Liver (tissue), 8 donors: ENCODE measurements at regions not wholly inside any gene's neighbourhood (a gene's known extent, or its start where the extent isn't known, plus 50 kb on each side); places are given as distances from the start of the nearest gene placed in this dataset. TPM values are rescaled to one million over a fixed set of nuclear protein-coding genes. Genes with fewer than 3 reads are reported as not detected.

Experiments used
- DNase-seq: peaks from one replicate; pipeline ENCODE4 v3.0.0-alpha.2; 2017; ENCODE audit warnings: low spot score
- H3K27ac ChIP-seq, 2 donors: one replicate each; pipeline ENCODE4 v1.7.0; 2013; ENCODE audit warnings: inconsistent platforms in 2 of 2, low read length in 2 of 2, control low read depth in 1 of 2, low read depth in 1 of 2, mild to moderate bottlenecking in 1 of 2
- H3K27me3 ChIP-seq, 4 donors: one replicate each; pipeline versions ENCODE4 v1.6.1 to v1.7.0; 2013; ENCODE audit warnings: low read length in 3 of 4, inconsistent platforms in 1 of 4, mild to moderate bottlenecking in 1 of 4, moderate library complexity in 1 of 4; ENCODE audit not compliant: control insufficient read depth in 4 of 4, insufficient read depth in 4 of 4
- H3K36me3 ChIP-seq, 4 donors: one replicate each; pipeline versions ENCODE4 v1.6.1 to v1.7.0; 2013; ENCODE audit warnings: low read length in 3 of 4, mild to moderate bottlenecking in 3 of 4, low read depth in 1 of 4, moderate library complexity in 1 of 4; ENCODE audit not compliant: control insufficient read depth in 4 of 4, insufficient read depth in 3 of 4
- H3K4me1 ChIP-seq, 4 donors: one replicate each; pipeline versions ENCODE4 v1.6.1 to v1.7.0; 2013; ENCODE audit warnings: low read length in 3 of 4, mild to moderate bottlenecking in 3 of 4, moderate library complexity in 1 of 4; ENCODE audit not compliant: control insufficient read depth in 4 of 4, insufficient read depth in 4 of 4
- H3K4me3 ChIP-seq, 3 donors: one replicate each; pipeline versions ENCODE4 v1.6.1 to v1.7.0; 2013; ENCODE audit warnings: low read length in 3 of 3, control low read depth in 1 of 3, low read depth in 1 of 3, mild to moderate bottlenecking in 1 of 3
- H3K9ac ChIP-seq, 2 donors: one replicate each; pipeline ENCODE4 v1.7.0; 2013; ENCODE audit warnings: low read length in 2 of 2, mild to moderate bottlenecking in 2 of 2, moderate library complexity in 2 of 2, control low read depth in 1 of 2, low read depth in 1 of 2
- H3K9me3 ChIP-seq, 4 donors: one replicate each; pipeline versions ENCODE4 v1.6.1 to v1.7.0; 2013; ENCODE audit warnings: low read length in 3 of 4; ENCODE audit not compliant: control insufficient read depth in 4 of 4
- FOXA1 ChIP-seq: IDR thresholded peaks from 2 replicates; pipeline ENCODE4 v1.6.1; 2016; ENCODE audit warnings: antibody characterized with exemption
- HNF4G ChIP-seq: IDR thresholded peaks from 2 replicates; pipeline ENCODE4 v1.6.1; 2016; ENCODE audit warnings: antibody characterized with exemption
- RXRA ChIP-seq, 2 donors: IDR thresholded peaks; 2 replicates each; pipeline ENCODE4 v1.6.1; 2017 to 2018; ENCODE audit warnings: antibody characterized with exemption in 2 of 2, mild to moderate bottlenecking in 1 of 2
- TAF1 ChIP-seq: conservative IDR thresholded peaks from 2 replicates; pipeline ENCODE4 v1.6.1; 2016; ENCODE audit warnings: antibody characterized with exemption, mild to moderate bottlenecking
- WGBS: extraction: QIAGEN DNeasy Blood & Tissue Kit; methylation state at CpG from one replicate; pipeline ENCODE4 v1.1.7; 2013; 5-methylcytosine and 5-hydroxymethylcytosine counted together
- small RNA-seq: library from RNA; depleted of rRNA; stranded (forward); fragments of <200 nt; gene quantifications from one replicate; pipeline ENCODE3, GENCODE V24; 2014
- TF ChIP-seq, protein P1 (sequence below): IDR thresholded peaks from 2 replicates; pipeline ENCODE4 v1.6.1; 2016; ENCODE audit warnings: antibody characterized with exemption
- TF ChIP-seq, protein P2 (sequence below): IDR thresholded peaks from 2 replicates; pipeline ENCODE4 v1.6.1; 2016; ENCODE audit warnings: antibody characterized with exemption, mild to moderate bottlenecking
- TF ChIP-seq, protein P3 (sequence below): IDR thresholded peaks from 2 replicates; pipeline ENCODE4 v1.6.1; 2016; ENCODE audit warnings: antibody characterized with exemption
- donor health status: healthy.
- donor health status: healthy.
- donor health status: healthy.
- donor health status: healthy.

DNA sequence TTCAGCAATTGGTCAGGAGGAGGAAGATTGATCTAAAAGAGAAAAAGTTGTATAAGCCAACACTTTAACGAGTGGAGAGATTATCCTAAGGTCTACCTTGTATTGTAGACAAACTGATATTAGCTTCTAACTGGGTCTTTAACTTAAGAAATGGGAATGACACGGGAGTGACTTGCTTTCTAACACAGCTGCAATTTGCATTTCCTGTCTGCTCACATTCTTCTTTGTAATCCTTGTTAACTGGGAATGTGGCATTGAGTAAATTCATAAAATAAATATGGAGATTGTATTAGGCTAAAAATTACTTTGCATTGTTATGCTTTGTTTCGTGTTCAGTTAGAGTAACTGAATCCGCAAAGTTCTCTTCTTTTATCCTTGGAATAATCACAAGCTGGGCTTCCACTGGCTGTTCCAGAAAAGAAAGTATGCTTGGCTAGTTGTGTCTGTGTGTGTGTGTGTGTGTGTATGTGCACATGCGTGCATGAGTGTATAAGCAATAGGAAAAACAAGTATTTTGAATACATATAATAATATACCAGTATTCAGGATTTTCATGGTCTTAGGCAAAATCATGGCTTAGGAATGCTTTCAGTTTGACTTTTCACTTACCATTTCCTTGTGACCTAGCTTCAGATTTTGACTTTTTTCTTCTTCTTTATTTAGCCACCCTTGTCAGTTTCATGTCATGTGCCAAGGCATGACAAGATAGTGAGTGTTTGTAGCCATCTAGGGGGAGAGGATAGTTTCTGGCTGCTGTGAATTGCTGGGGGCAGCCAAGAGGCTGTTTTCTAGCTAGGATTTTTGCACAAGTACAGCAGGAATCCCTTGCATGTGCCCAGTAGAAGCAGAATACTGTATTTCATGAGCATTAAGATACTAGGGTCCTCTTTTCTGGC lies 54.5 kb upstream of the FZD8 start (continued):
- TF ChIP-seq, protein P1, sequence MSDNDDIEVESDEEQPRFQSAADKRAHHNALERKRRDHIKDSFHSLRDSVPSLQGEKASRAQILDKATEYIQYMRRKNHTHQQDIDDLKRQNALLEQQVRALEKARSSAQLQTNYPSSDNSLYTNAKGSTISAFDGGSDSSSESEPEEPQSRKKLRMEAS = no peak
- TF ChIP-seq, protein P2, sequence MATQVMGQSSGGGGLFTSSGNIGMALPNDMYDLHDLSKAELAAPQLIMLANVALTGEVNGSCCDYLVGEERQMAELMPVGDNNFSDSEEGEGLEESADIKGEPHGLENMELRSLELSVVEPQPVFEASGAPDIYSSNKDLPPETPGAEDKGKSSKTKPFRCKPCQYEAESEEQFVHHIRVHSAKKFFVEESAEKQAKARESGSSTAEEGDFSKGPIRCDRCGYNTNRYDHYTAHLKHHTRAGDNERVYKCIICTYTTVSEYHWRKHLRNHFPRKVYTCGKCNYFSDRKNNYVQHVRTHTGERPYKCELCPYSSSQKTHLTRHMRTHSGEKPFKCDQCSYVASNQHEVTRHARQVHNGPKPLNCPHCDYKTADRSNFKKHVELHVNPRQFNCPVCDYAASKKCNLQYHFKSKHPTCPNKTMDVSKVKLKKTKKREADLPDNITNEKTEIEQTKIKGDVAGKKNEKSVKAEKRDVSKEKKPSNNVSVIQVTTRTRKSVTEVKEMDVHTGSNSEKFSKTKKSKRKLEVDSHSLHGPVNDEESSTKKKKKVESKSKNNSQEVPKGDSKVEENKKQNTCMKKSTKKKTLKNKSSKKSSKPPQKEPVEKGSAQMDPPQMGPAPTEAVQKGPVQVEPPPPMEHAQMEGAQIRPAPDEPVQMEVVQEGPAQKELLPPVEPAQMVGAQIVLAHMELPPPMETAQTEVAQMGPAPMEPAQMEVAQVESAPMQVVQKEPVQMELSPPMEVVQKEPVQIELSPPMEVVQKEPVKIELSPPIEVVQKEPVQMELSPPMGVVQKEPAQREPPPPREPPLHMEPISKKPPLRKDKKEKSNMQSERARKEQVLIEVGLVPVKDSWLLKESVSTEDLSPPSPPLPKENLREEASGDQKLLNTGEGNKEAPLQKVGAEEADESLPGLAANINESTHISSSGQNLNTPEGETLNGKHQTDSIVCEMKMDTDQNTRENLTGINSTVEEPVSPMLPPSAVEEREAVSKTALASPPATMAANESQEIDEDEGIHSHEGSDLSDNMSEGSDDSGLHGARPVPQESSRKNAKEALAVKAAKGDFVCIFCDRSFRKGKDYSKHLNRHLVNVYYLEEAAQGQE = no peak
- TF ChIP-seq, protein P3, sequence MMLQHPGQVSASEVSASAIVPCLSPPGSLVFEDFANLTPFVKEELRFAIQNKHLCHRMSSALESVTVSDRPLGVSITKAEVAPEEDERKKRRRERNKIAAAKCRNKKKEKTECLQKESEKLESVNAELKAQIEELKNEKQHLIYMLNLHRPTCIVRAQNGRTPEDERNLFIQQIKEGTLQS = no peak

DNA sequence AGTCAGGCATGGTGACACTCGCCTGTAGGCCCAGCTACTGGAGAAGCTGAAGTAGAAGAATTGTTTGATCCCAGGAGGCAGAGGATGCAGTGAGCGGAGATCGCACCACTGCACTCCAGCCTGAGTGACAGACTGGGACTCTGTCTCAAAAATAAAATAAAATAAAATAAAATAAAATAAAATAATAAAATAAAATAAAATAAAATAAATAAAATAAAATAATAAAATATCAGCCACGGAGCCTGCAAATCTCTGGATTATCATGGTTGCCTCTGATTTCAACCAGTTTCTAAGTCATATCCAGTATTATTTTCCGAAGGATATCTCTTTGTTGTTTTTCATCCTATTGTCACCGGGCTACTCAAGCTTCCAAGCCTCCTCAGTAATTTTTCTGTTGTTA lies 51.7 kb upstream of the FZD8 start:
- peaks cover 0 to 6% (median 0%) of the 10 kb centered on the region in 4 donors for H3K4me1 ChIP-seq
- no peaks in the 10 kb centered on the region for H3K27me3 ChIP-seq
- 96% methylated on average over 6 of the region's 6 CpGs for WGBS
- no peaks in the 10 kb centered on the region for H3K36me3 ChIP-seq
- H3K9ac ChIP-seq = no peak overlapping the region
- no peak for DNase-seq
- no peaks in the 10 kb centered on the region for H3K9me3 ChIP-seq
- no peak overlapping the region for H3K27ac ChIP-seq
- TF ChIP-seq RXRA (IDR thresholded peaks at IDR 0.05) = no peak
- TF ChIP-seq, protein P1 = no peak
- TF ChIP-seq TAF1 = no peak
- TF ChIP-seq FOXA1 = no peak
- no peak for TF ChIP-seq HNF4G
- H3K4me3 ChIP-seq = no peak overlapping the region

Small RNA genes lying in the stretch of these regions (small RNA-seq; reads per million reads assigned to genes)
- gene RF00019 (not detected), gene RF00561 (not detected)
